GM21737 (cell line): ENCODE measurements at regions not wholly inside any gene's neighbourhood (a gene's known extent, or its start where the extent isn't known, plus 50 kb on each side); places are given as distances from the start of the nearest gene placed in this dataset.

Experiments
- ATAC-seq: cut with Tn5 transposase; IDR thresholded peaks from one replicate; pipeline ENCODE4 v1.9.1; 2021; ENCODE audit warnings: mild to moderate bottlenecking, moderate library complexity; ENCODE audit not compliant: unreplicated experiment

DNA sequence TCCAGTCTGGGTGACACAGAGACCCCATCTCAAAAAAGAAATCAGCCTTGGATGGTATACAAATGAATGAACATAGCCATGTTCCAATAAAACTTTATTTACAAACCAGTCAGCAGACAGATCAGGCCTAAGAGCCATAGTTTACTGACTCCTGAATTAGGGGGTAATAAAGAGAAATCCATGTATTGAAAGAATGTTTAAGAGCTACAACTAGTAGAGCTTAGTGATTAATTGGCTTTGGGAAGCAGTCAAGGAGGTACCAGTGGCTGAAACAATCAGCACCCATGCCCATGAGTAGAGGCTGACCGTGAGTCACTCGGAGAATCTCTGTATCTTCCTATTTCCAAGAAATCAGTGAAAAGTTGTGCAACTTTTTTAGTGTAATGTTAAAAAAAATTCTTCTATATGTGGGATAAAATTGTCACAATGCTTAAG lies 223.6 kb upstream of the RREB1 start:
- no peak for ATAC-seq

DNA sequence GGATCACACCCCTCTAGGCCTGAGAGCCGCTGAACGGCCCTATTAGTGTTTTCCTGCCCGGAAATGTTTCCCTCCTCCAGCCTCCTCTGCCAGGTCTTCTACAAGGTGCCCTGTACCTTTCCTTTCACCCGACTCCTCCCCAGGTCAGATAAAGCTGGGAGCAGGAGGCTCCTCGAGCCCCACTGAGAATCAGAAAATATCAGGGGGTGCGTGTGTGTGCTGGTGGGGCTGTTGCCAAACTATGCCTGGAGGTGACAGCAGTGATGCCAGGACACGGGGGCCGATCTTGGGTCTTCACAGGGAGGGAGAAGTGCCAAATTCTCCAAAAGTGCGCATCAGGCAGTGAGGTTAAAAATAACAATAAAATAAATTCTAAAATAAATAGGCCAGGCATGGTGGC lies 222.8 kb upstream of the RREB1 start:
- no peak for ATAC-seq

DNA sequence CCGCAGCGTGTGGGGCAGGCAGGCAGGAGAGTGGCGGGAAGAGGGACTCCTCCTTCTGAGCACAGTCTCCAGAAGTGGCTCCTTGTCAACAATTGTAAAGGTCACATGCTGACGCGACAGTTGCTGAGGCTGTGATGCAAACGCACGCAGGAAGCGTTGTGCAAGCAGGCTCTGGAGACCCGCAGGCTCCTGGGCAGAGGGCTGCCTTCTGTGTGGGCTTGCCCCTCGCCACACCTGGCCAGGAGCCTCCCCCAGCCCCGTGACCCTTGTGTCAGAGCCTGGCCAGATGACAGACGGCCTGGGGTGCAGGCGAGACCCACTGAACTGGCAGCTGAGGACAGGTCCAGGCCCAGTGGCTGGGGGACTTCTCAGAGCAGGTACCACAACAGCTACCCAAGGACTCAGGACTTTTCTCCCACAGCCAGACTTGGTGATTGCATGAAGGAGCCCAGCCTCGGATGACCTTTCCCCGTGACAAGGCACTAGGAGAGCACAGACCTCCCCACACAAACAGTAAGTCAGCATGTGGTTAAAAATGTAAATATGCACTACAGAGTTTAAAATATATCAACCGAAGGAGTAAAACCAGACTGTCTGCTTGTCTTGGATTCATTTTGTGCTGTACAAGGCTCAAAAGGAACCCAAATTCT lies 222.1 kb upstream of the RREB1 start:
- ATAC-seq: no peak

DNA sequence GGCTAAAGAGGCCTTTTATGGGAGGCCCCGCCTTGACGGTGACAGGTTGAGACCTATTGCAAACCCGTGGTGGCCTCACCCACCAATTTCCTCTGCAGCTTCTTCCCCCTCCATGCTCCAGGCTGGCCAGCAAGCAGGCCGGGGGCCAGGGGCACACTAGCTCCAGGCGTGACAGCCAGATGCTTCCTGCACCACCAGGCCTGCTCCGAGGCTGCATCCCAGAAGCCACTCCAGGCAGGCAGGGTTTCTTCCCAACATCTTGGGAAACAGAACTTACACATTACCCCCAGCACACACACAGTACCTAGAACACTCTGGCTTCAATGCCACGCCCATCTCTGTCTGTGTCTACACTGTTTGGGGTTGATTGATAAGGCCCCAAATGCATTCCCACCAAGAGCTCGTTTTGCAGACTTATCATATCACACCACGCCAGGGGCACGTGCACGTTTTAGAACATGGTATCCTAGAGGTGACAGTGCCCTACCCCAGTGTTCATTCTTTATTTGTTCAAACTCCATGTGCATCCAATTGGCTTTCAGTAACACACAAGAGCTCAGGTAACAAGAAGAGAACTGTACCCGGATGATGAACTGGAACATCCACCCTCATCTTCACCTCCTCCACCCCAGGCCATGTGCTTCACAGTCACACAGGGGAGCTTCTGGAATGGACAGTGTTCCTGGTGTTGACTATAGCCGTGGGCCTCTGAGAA lies 221.4 kb upstream of the RREB1 start:
- ATAC-seq: no peak

DNA sequence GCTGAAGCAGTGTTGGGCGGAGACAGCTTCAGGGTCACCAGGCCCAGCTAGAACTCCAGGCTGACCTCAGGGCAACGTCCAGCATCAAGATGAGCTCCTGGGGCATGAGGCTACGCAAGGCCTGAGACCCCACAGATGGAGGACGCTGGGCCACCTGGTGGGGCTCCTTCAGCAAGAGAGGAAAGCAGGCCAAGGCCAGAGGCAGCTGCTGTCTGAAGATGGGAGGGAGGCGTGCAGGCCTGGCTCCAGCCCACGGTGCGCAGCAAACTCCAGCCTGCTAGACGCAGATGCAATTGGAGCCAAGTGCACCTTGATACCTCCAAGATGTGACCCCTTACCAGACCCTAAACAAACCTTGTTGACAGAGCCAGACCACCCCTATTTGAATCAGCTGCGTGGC lies 220.9 kb upstream of the RREB1 start:
- ATAC-seq: no peak

DNA sequence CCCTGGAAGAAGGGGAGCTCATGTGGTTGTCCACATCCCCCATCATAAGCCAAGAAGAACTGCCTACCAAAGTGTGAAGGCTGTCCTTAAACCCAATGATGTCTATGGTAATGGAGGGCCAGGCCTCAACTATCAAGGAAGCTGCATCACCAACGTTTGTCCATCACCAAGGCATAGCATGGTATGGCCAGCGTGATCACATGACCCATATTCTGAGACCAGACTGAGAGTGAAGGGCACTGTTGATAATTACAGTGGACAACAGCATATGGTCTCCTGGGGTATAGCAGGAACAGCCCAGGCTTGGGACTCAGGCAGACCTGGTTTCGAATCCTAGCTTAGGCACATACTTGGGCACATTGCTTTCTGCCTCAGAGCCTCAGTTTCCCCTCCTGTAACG lies 218.2 kb upstream of the RREB1 start:
- ATAC-seq: no peak

DNA sequence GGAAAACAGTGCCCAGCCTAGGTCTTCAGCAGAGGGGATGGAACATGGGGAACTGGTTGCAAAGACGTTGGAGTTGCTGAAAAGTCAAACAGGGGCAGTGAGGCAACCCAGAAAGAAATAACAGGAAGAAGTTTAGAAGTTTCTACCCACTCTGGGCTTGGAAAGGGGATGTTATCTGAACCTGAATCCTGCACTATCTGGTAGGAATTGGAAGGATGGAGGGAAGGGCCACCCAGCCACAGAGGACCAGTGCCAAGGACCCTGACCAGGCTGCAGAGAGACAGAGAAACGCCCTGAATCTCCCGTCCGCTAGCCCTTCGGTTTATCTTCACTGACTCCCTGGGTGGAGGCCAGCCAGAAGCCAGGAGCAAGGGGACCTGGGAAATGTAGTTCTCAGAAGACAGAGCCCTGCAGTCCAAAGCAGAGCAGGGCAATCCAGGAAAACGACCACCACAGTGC lies 217.3 kb upstream of the RREB1 start:
- no peak for ATAC-seq

DNA sequence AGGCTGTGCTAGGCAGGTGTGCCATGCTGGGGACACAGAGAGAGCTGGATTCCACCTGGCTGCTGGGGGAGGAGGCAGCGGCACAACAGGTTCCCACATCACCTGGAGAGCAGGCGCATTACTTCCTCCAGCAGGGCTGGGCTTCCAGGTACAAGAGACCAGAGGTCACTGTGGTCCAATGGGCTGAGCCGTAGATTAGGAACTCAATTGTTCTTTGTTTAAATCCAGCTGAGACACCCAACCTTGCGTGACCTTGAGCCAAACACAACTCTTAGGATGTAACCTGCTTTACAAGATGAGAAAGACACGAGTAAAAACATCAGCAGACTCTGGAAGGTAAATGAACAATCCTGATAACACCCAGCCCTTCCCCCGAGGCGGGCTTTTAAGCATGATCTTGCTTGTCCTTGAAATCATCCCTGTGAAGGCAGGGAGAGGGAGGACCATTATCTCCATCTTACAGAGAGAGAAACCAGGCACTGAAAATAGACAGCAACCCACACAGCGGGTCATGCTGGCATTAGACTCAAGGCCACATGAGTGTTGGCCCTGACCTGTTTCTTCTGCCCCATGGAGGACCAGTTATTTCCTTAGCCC lies 216.5 kb upstream of the RREB1 start:
- ATAC-seq: no peak

DNA sequence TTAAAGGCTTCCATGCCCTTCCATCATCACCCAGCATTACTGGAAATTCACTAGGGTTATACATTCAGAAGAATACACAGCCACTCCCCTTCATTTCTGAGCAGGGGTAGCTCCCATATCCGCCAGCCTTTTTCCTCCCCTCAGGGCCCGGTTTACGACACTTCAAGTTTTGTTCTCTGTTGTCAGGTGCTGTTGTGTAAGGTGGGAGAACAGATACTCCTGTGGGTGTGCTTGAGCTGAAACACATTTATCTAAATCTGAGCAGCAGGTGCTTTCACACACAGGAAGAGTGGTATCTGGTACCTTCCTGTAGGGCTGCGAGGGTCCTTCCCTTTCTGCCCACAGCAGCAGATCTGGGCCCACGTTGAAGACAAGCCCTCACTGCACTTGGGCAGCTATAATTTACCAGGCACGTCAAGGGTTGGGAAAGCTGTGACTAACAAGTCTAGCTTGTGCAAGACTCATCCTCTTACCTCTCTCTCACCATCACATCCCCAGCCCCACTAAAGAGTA lies 215.8 kb upstream of the RREB1 start:
- ATAC-seq: no peak

DNA sequence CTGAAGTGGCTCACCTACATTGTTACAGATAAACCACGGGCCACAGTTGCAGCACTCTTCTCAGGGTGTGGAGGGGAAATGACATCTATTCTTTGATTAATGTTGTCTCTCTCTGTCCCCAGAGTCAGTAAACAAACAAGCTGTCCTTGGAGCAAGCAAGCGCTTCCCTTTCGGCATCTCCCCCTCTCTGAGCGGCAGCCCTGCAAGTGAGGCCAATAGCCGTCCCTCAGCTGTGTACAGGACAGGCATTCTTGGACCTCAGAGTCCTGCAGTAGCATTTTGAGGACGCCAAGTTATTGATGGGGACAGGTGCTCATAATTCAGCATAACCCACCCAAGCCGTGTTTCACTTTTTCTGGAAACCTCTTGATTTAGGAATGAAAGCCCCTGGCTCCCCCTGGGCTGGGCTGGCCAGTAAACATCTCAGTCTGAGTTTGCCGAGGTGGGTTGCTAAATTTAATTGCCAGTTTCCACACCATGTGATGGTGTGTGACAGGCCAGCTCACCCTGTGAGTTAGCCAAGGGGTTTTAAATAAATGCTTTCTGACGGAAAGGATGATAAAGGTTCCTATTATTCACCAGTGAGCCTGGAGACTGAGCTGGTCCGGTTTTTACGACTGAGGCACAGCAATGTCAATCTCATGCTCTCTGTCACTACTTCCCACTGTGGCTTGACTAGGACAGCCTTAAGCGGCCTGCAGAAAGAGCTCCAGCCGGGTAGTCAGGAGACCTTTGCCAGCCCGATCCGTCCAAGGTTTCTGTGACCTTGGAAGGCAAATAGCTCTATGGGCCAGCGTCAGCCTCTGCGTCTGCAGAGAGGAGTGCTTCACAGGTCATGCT lies 214.8 kb upstream of the RREB1 start:
- ATAC-seq: no peak

DNA sequence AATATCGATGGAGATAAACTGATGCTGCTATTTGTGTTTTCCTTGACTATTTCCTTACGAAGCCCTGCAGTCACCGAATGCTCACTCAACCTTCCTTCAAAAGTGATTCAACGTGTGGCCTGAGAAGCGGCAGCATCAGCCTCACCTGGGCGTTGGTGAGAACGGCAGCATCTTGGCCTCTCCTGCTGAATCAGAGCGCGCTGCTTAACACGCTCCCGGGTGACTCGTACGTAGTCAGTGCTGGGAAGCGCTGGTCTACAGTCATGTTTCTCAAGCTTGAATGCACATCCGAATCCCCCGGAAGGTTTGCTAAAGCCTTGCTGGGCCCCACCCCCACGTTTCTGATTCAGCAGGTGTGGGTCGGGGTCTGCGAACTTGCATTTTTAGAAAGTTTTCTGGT lies 214.1 kb upstream of the RREB1 start:
- ATAC-seq: no peak

DNA sequence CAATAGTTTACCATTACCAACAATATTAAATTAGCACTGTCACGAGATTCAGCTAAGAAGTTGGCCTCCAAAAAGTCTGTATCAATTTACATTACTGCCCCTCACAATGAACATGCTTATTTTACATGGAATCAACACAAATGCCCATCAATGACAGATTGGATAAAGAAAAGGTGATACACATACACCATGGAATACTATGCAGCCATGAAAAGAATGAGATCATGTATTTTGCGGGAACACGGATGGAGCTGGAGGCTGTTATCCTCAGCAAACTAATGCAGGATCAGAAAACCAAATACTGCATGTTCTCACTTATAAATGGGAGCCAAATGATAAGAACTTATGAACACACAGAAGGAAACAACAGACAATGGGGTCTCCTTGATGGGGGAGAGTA lies 211.8 kb upstream of the RREB1 start:
- no peak for ATAC-seq

DNA sequence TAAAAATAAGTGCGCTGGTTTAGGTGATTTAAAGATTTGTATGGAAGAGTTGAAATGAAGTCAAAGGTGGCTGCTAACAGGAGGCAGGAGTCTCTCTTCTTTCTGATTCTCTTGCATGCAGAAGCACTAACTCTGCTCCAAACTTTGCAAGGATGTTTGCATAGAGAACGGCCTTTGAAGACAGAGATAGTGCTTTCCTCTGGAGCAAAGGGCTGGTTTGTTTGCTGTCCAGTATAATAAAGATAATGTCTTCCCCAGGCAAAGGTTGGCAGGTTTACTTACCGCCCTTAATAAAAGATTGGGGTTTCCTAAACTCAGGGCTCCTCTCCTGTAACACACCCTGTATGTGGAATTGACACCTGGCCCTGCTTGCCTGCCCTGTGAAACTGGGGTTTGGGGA lies 210.6 kb upstream of the RREB1 start:
- ATAC-seq: no peak

DNA sequence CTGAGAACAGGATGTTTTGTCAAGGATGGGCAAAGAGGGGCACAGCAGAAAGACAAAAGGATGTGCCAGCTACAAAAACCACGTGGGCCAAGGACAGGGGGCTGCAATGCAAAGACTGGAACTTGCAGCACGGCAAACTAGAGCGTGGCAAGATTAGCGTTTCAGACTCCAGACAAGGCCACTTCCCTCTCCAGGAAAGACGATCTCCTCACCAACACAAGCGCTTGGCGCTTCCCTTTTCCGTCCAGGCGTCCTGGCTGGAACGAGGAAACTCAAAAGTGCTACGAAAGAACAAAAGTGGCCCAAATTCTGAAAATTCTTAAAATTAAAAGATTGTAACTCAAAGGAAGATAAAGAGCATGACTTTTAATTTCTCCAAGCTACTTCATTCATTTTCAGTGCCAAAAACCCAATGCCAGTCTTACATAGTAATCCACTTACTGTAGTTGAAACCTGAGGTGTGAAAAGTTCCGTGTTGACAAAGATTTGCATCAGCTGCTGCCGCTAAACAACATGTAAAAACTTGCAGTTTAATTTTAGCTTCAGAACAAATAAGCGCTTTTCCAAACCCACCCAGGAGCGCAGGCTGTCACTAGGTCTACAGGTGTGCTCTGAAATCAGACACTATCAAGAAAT lies 207.1 kb upstream of the RREB1 start:
- ATAC-seq: no peak

DNA sequence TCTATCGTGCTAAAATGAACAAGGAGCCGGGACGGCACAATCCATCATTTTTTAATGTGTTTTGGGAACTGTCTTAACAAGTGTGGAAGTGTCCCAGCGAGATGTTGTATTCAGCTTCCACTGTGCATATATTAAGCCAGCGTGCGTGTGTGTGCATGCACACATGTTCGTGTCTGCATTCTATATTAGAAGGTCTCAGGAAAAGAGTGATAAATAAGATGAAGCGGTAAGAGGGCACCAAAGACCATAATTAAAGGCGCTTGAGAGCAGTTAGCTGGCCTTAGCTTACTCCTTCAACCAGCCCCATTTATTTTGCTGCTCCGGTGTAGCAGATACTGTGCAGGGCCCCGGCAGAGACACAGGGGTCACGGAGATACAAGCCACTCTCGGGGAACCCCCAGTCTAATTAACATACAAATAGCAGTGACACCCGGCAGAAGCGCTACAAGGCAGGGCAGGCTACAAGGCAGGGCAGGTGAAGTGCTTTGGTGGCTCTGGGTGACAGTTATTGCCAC lies 206.5 kb upstream of the RREB1 start:
- no peak for ATAC-seq

DNA sequence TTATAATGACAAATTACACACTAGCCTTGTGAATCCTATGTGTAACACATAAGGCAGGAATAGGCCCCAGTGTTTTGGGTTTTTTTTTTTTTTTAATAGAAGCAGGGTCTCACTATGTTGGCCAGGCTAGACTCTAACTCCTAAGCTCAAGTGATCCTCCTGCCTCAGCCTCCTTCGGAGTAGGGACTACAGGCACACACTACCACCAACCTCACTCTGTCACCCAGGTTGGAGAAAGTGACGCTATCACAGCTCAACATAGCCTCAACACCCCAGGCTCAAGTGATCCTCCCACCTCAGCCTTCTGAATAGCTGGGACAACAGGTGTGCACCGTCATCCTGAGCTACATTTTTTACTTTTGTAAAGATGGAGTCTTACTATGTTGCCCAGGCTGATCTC lies 205.8 kb upstream of the RREB1 start:
- ATAC-seq: no peak

DNA sequence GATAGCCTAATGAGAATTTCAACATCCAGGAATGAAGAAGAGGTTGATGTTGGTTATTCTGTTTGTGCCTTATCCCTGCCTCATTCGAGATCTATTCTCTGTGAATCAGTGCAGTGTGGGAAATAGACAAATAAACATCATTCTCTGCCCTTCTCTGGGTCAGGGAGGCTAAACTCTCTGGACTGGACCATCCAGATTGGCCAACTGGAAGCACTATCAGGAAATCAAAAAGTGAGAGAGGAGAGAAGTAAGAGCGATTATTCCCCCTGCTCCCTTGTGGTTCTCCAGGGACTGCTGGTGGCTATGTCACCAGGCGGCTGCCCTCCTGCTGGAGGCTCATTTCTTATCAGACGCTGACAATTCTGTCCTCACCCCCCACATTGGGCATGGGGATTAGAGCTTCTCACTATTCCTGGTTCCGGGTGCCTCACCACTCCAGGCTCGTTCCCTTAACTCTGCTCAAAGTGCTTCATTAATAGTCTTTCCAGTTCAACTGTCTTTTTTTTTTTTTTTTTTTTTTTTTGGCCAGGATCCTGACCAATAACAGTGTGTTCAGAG lies 201.7 kb upstream of the RREB1 start:
- no peak for ATAC-seq

DNA sequence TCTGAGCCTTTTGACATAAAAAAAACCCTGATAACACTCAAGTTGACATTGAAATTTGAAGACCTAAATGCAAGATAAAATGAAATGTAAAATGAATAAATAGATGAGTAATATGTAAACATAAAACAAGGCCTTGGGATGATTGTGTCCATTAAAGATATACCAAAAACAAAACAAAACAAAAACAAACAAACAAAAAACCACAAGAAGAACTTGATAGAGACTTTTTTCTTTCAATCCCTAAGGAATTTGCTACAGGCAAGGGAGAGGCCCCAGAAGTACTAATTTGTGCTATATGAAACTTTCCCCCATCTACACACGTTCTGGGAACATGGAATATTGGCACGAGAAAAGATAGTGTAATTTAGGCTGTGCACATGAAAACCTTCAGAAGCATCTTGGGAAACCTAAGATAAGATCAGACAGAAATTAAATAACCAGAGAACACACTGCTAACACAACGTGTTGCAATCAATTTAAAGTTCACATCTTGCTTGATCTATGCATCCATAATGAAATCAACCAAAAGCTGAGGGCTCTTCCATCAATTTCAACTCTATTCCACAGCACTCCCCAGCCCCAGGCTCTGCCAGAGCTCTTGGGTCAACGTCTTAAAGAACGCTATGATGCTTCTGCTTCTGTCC lies 201.1 kb upstream of the RREB1 start:
- no peak for ATAC-seq

DNA sequence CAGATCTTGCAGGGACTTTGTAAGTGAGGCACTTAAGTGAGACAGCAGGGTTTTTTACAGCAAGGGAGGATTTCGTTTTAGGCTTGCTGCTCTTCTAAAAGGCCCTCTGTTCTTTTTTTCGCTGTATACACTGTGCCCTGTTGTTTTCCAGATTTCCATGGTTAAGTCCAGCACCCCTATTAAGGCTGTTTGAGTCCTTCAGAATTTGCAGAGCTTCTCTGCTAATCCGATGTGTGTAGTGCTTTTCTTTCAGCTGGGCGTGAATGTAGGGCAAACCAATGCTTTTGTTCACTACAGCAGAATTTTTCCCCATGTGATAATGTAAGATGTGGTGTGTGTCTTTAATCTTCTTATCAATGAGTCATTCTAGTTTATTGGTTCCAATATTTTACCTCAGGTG lies 200.5 kb upstream of the RREB1 start:
- ATAC-seq: no peak

DNA sequence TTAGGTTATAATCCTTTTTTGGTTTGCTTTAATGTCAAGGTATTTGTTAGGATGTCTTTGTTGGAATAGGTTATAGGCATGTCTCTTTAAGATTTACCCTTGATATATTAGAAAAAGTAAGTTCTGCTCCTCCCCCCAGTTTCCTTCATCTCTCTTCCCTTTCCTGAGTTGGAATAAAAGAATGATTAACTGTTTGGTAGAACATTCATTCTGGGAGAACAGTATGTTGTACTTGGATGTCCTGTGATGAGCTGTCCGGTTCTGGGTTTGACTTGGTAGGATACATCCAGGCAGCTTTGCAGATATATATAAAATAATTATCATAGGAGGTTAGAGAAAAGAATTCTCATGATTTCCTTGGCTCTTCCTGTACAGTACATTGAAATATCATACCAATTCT lies 199.6 kb upstream of the RREB1 start:
- ATAC-seq: no peak
